Trophoblast cell (in vitro differentiated cells and primary cell): ENCODE measurements at regions not wholly inside any gene's neighbourhood (a gene's known extent, or its start where the extent isn't known, plus 50 kb on each side); places are given as distances from the start of the nearest gene placed in this dataset.
"Not testable (repeated sequence)": the region's sequence is repeated elsewhere in the genome, so short reads cannot be mapped to it uniquely, and the experiment has no call there.

Source experiments
- DNase-seq, 2 donors: peaks; one replicate each; pipeline ENCODE4 v3.0.0-alpha.2; 2016
- H2AFZ ChIP-seq: 2 replicates; pipeline ENCODE4 v1.6.1; 2013; ENCODE audit warnings: low read length, moderate library complexity, mild to moderate bottlenecking; ENCODE audit not compliant: insufficient read depth, poor library complexity
- H2AK5ac ChIP-seq: 2 replicates; pipeline ENCODE4 v1.6.1; 2013; ENCODE audit warnings: mild to moderate bottlenecking, low read length
- H2BK120ac ChIP-seq: 2 replicates; pipeline ENCODE4 v1.6.1; 2013; ENCODE audit warnings: low read length, mild to moderate bottlenecking, moderate library complexity; ENCODE audit not compliant: insufficient read depth, poor library complexity
- H2BK12ac ChIP-seq: 2 replicates; pipeline ENCODE4 v1.6.1; 2013; ENCODE audit warnings: mild to moderate bottlenecking, low read length, moderate library complexity
- H2BK5ac ChIP-seq: 2 replicates; pipeline ENCODE4 v1.6.1; 2013; ENCODE audit warnings: low read length, low read depth, moderate library complexity, mild to moderate bottlenecking; ENCODE audit not compliant: poor library complexity
- H3K14ac ChIP-seq: 2 replicates; pipeline ENCODE4 v1.6.1; 2013; ENCODE audit warnings: mild to moderate bottlenecking, low read length
- H3K18ac ChIP-seq: 2 replicates; pipeline ENCODE4 v1.6.1; 2013; ENCODE audit warnings: mild to moderate bottlenecking, low read length
- H3K23ac ChIP-seq: 2 replicates; pipeline ENCODE4 v1.6.1; 2013; ENCODE audit warnings: low read length
- H3K27ac ChIP-seq: 2 replicates; pipeline ENCODE4 v1.5.1; 2013; ENCODE audit warnings: low read depth, mild to moderate bottlenecking, inconsistent platforms, low read length, moderate library complexity
- H3K27me3 ChIP-seq: 2 replicates; pipeline ENCODE4 v1.6.1; 2013; ENCODE audit warnings: inconsistent platforms, mild to moderate bottlenecking, low read length, moderate library complexity; ENCODE audit not compliant: insufficient read depth
- H3K36me3 ChIP-seq, 2 experiments: 1 replicate in 1 of 2; 2 replicates in 1 of 2; pipeline ENCODE4 v1.6.1; 2013; ENCODE audit warnings: low read length in 2 of 2, mild to moderate bottlenecking in 2 of 2, moderate library complexity in 1 of 2; ENCODE audit not compliant: insufficient read depth in 2 of 2, control insufficient read depth in 1 of 2
- H3K4ac ChIP-seq: 2 replicates; pipeline ENCODE4 v1.6.1; 2013; ENCODE audit warnings: low read depth, mild to moderate bottlenecking, low read length, moderate library complexity
- H3K4me1 ChIP-seq, 2 experiments: 1 replicate in 1 of 2; 2 replicates in 1 of 2; pipeline ENCODE4 v1.6.1; 2013; ENCODE audit warnings: low read length in 2 of 2, mild to moderate bottlenecking in 2 of 2, moderate library complexity in 1 of 2; ENCODE audit not compliant: insufficient read depth in 2 of 2, control insufficient read depth in 1 of 2
- H3K4me2 ChIP-seq: 2 replicates; pipeline ENCODE4 v1.6.1; 2013; ENCODE audit warnings: inconsistent platforms, mild to moderate bottlenecking, low read length, moderate library complexity
- H3K4me3 ChIP-seq: 2 replicates; pipeline ENCODE4 v1.5.1; 2013; ENCODE audit warnings: mild to moderate bottlenecking, low read depth, low read length, inconsistent platforms
- H3K79me1 ChIP-seq: one replicate; pipeline ENCODE4 v1.6.1; 2013; ENCODE audit warnings: low read length
- H3K79me2 ChIP-seq: 2 replicates; pipeline ENCODE4 v1.6.1; 2013; ENCODE audit warnings: low read length, mild to moderate bottlenecking; ENCODE audit not compliant: control insufficient read depth, insufficient read depth, poor library complexity
- H3K9ac ChIP-seq: 2 replicates; pipeline ENCODE4 v1.6.1; 2013; ENCODE audit warnings: mild to moderate bottlenecking, low read length
- H3K9me3 ChIP-seq: 2 replicates; pipeline ENCODE4 v1.6.1; 2013; ENCODE audit warnings: low read depth, mild to moderate bottlenecking, control low read depth, inconsistent platforms, low read length; ENCODE audit not compliant: insufficient read depth
- H4K12ac ChIP-seq: 2 replicates; pipeline ENCODE4 v1.6.1; 2013; ENCODE audit warnings: low read depth, mild to moderate bottlenecking, low read length, moderate library complexity
- H4K8ac ChIP-seq: 2 replicates; pipeline ENCODE4 v1.6.1; 2013; ENCODE audit warnings: low read depth, mild to moderate bottlenecking, low read length, moderate library complexity
- H4K91ac ChIP-seq: one replicate; pipeline ENCODE4 v1.6.1; 2013; ENCODE audit warnings: low read depth, mild to moderate bottlenecking, low read length, moderate library complexity
- WGBS: extraction: QIAGEN DNeasy Blood & Tissue Kit; methylation state at CpG from one replicate; pipeline ENCODE4 v1.1.7; 2013; ENCODE audit warnings: missing lambda C conversion rate; ENCODE audit not compliant: insufficient read length, insufficient coverage; ENCODE audit errors: extremely low coverage; 5-methylcytosine and 5-hydroxymethylcytosine counted together

GRCh38 chr1:146298575-146298897, 69.7 kb upstream of the NOTCH2NLA start:
- H3K27ac ChIP-seq, H3K36me3 ChIP-seq, H2AK5ac ChIP-seq, H3K23ac ChIP-seq, H3K27me3 ChIP-seq, H3K4me1 ChIP-seq, DNase-seq, H4K12ac ChIP-seq, H3K9ac ChIP-seq, H2BK12ac ChIP-seq, H3K79me1 ChIP-seq, H3K18ac ChIP-seq, H4K8ac ChIP-seq, H3K14ac ChIP-seq, H3K4ac ChIP-seq, H3K4me2 ChIP-seq, H3K79me2 ChIP-seq, H2BK120ac ChIP-seq, H3K4me3 ChIP-seq, H4K91ac ChIP-seq, H3K9me3 ChIP-seq, H2BK5ac ChIP-seq, H2AFZ ChIP-seq: not testable (repeated sequence)
- no CpG with 5 or more reads among the region's 5 CpGs for WGBS

- H3K9ac ChIP-seq, H3K14ac ChIP-seq, H3K23ac ChIP-seq, H3K4me1 ChIP-seq, H2BK12ac ChIP-seq, H3K18ac ChIP-seq, H3K36me3 ChIP-seq, DNase-seq, H2AFZ ChIP-seq, H4K8ac ChIP-seq, H3K4ac ChIP-seq, H2BK5ac ChIP-seq, H3K79me2 ChIP-seq, H3K27ac ChIP-seq, H3K79me1 ChIP-seq, H2BK120ac ChIP-seq, H3K9me3 ChIP-seq, H3K4me3 ChIP-seq, H3K27me3 ChIP-seq, H4K91ac ChIP-seq, H4K12ac ChIP-seq, H2AK5ac ChIP-seq, H3K4me2 ChIP-seq: not testable (repeated sequence)
- WGBS = no CpG with 5 or more reads among the region's 68 CpGs
Measured at GRCh38 chr1:146297781-146298574, 69.2 kb upstream of the NOTCH2NLA start.

- H2BK12ac ChIP-seq, H3K79me2 ChIP-seq, H3K4me1 ChIP-seq, H3K27ac ChIP-seq, H3K14ac ChIP-seq, H3K23ac ChIP-seq, H4K12ac ChIP-seq, H2AFZ ChIP-seq, H3K9me3 ChIP-seq, H2BK120ac ChIP-seq, H3K4me3 ChIP-seq, H3K9ac ChIP-seq, H3K36me3 ChIP-seq, DNase-seq, H4K91ac ChIP-seq, H4K8ac ChIP-seq, H3K4ac ChIP-seq, H2AK5ac ChIP-seq, H3K4me2 ChIP-seq, H3K27me3 ChIP-seq, H3K79me1 ChIP-seq, H3K18ac ChIP-seq, H2BK5ac ChIP-seq: not testable (repeated sequence)
- WGBS = no CpG with 5 or more reads among the region's 9 CpGs
Measured at GRCh38 chr1:146292940-146293936, 64.4 kb upstream of the NOTCH2NLA start.

- not testable (repeated sequence) for H3K79me2 ChIP-seq, H4K91ac ChIP-seq, H3K4me1 ChIP-seq, H4K12ac ChIP-seq, H3K9me3 ChIP-seq, H2BK120ac ChIP-seq, H3K27me3 ChIP-seq, H3K36me3 ChIP-seq, H3K4me3 ChIP-seq, H3K4ac ChIP-seq, H3K79me1 ChIP-seq, H2BK5ac ChIP-seq, H3K4me2 ChIP-seq, H3K9ac ChIP-seq, H2BK12ac ChIP-seq, H3K18ac ChIP-seq, H3K27ac ChIP-seq, H3K23ac ChIP-seq, H2AFZ ChIP-seq, H3K14ac ChIP-seq, DNase-seq, H2AK5ac ChIP-seq, H4K8ac ChIP-seq
- no CpG with 5 or more reads among the region's 4 CpGs for WGBS
Measured at GRCh38 chr1:146292424-146292823, 63.6 kb upstream of the NOTCH2NLA start.
